GM12891 (cell line): ENCODE measurements at regions not wholly inside any gene's neighbourhood (a gene's known extent, or its start where the extent isn't known, plus 50 kb on each side); places are given as distances from the start of the nearest gene placed in this dataset.

Experiments used
- DNase-seq: peaks from one replicate; pipeline ENCODE4 v3.0.0; 2011; ENCODE audit warnings: low spot score; ENCODE audit not compliant: insufficient read length
- FAIRE-seq: peaks from 2 replicates; lab custom pipeline; 2011; peaks lifted over from hg19 to GRCh38; lab: Jason Lieb, UNC
- PAX5 ChIP-seq: IDR thresholded peaks from 2 replicates; pipeline ENCODE4 v1.6.1; 2011; ENCODE audit warnings: low read length, moderate library complexity, mild to moderate bottlenecking; ENCODE audit not compliant: insufficient read depth, severe bottlenecking
- POLR2A ChIP-seq: IDR thresholded peaks from 2 replicates; pipeline ENCODE4 v1.6.1; 2011; ENCODE audit warnings: low read depth, low read length, control low read depth
- POLR2AphosphoS5 ChIP-seq: IDR thresholded peaks from 2 replicates; pipeline ENCODE4 v1.6.1; 2011; ENCODE audit warnings: low read depth, low read length, control low read depth
- POU2F2 ChIP-seq: IDR thresholded peaks from 2 replicates; pipeline ENCODE4 v1.6.1; 2011; ENCODE audit warnings: low read depth, mild to moderate bottlenecking, control low read depth, low read length, moderate library complexity
- SPI1 ChIP-seq: IDR thresholded peaks from 2 replicates; pipeline ENCODE4 v1.6.1; 2011; ENCODE audit warnings: low read depth, low read length, control low read depth
- TAF1 ChIP-seq: IDR thresholded peaks from 2 replicates; pipeline ENCODE4 v1.6.1; 2011; ENCODE audit warnings: low read depth, low read length, control low read depth

- no peak for DNase-seq
- FAIRE-seq = no peak
- TF ChIP-seq TAF1 (no peak), SPI1 (no peak), PAX5 (no peak), POLR2A (no peak), POLR2AphosphoS5 (no peak), POU2F2 (no peak)
Measured at GRCh38 chr18:73645160-73645715, 502.4 kb downstream of the FBXO15 start.

GRCh38 chr18:73639788-73640187 is 507.8 kb downstream of the FBXO15 start:
- DNase-seq = no peak
- FAIRE-seq = no peak
- no peak for TF ChIP-seq TAF1

GRCh38 chr18:73638709-73639108 is 508.9 kb downstream of the FBXO15 start:
- DNase-seq (no peak), FAIRE-seq (no peak)
- no peak for TF ChIP-seq TAF1
- no peak for TF ChIP-seq POLR2AphosphoS5
- TF ChIP-seq PAX5 = no peak
- TF ChIP-seq SPI1 = no peak
- no peak for TF ChIP-seq POU2F2
- TF ChIP-seq POLR2A = no peak

- DNase-seq (no peak), FAIRE-seq (no peak)
- TF ChIP-seq POU2F2 (no peak), POLR2AphosphoS5 (no peak), PAX5 (no peak), TAF1 (no peak), POLR2A (no peak), SPI1 (no peak)
Measured at GRCh38 chr18:73636355-73636754, 511.3 kb downstream of the FBXO15 start.

GRCh38 chr18:73626859-73627258 is 520.8 kb downstream of the FBXO15 start:
- FAIRE-seq (no peak), DNase-seq (no peak)
- TF ChIP-seq POLR2A = no peak
- no peak for TF ChIP-seq PAX5
- no peak for TF ChIP-seq POU2F2
- TF ChIP-seq TAF1 = no peak
- TF ChIP-seq SPI1 = no peak
- TF ChIP-seq POLR2AphosphoS5 = no peak

GRCh38 chr18:73626221-73626620 is 521.4 kb downstream of the FBXO15 start:
- DNase-seq (no peak), FAIRE-seq (no peak)
- TF ChIP-seq PAX5 = no peak

- DNase-seq (no peak), FAIRE-seq (no peak)
- TF ChIP-seq POU2F2 = no peak
- no peak for TF ChIP-seq PAX5
- TF ChIP-seq POLR2A = no peak
- no peak for TF ChIP-seq TAF1
- no peak for TF ChIP-seq SPI1
- no peak for TF ChIP-seq POLR2AphosphoS5
Measured at GRCh38 chr18:73621091-73621490, 526.5 kb downstream of the FBXO15 start.

- DNase-seq (no peak), FAIRE-seq (no peak)
- TF ChIP-seq POLR2AphosphoS5 (no peak), POU2F2 (no peak), PAX5 (no peak), POLR2A (no peak), SPI1 (no peak), TAF1 (no peak)
Measured at GRCh38 chr18:73617981-73618380, 529.7 kb downstream of the FBXO15 start.

- TF ChIP-seq TAF1 (no peak), PAX5 (no peak), POLR2A (no peak)
- FAIRE-seq = no peak
- no peak for DNase-seq
Measured at GRCh38 chr18:73615506-73615905, 532.1 kb downstream of the FBXO15 start.

- DNase-seq (no peak), FAIRE-seq (no peak)
- TF ChIP-seq POLR2A (no peak), POU2F2 (no peak), SPI1 (no peak), TAF1 (no peak), PAX5 (no peak), POLR2AphosphoS5 (no peak)
Measured at GRCh38 chr18:73614812-73615211, 532.8 kb downstream of the FBXO15 start.

- FAIRE-seq = no peak
- TF ChIP-seq POU2F2 = no peak
- no peak for TF ChIP-seq SPI1
- TF ChIP-seq POLR2AphosphoS5 = no peak
- no peak for TF ChIP-seq POLR2A
- no peak for TF ChIP-seq TAF1
- no peak for TF ChIP-seq PAX5
- no peak for DNase-seq
Measured at GRCh38 chr18:73613706-73614340, 533.8 kb downstream of the FBXO15 start.
